ENCODE measurements at regions not wholly inside any gene's neighbourhood (a gene's known extent, or its start where the extent isn't known, plus 50 kb on each side); places are given as distances from the start of the nearest gene placed in this dataset.

- TF ChIP-seq EZH2 (optimal IDR thresholded peaks at IDR 0.05; ENCODE audit: low read depth, low read length) (no peak), CTCF (IDR thresholded peaks at IDR 0.05; ENCODE audit: low read length) (no peak)
These were observed 212.5 kb upstream of the N4BP1 start for GRCh38 chr16:48822431-48822830.
